NCI-H526 treated with DMSO at 0.1 percent for 48 hours (cell line): ENCODE measurements at regions not wholly inside any gene's neighbourhood (a gene's known extent, or its start where the extent isn't known, plus 50 kb on each side); places are given as distances from the start of the nearest gene placed in this dataset.

Source experiments
- DNase-seq: peaks from one replicate; lab custom pipeline; 2025; lab: John Stamatoyannopoulos, UW

- DNase-seq = no peak
These were observed 460.2 kb upstream of the FAT1 start for GRCh38 chr4:187183826-187184225.

- no peak for DNase-seq
These were observed 460.9 kb upstream of the FAT1 start for GRCh38 chr4:187184508-187184907.

- DNase-seq = no peak
These were observed 464.5 kb upstream of the FAT1 start for GRCh38 chr4:187188118-187188517.

GRCh38 chr4:187188741-187189140 lies 465.1 kb upstream of the FAT1 start:
- DNase-seq = no peak

- DNase-seq = no peak
These were observed 466.7 kb upstream of the FAT1 start for GRCh38 chr4:187190390-187190789.

- DNase-seq = no peak
These were observed 468.0 kb upstream of the FAT1 start for GRCh38 chr4:187191676-187192075.

GRCh38 chr4:187192266-187192665 lies 468.6 kb upstream of the FAT1 start:
- DNase-seq = no peak

GRCh38 chr4:187193141-187193540 lies 469.5 kb upstream of the FAT1 start:
- no peak for DNase-seq

GRCh38 chr4:187204389-187204918 lies 480.8 kb upstream of the FAT1 start:
- DNase-seq = no peak

GRCh38 chr4:187207931-187208330 lies 484.3 kb upstream of the FAT1 start:
- no peak for DNase-seq

- DNase-seq = no peak
These were observed 485.0 kb upstream of the FAT1 start for GRCh38 chr4:187208651-187209050.

GRCh38 chr4:187209921-187210613 lies 486.4 kb upstream of the FAT1 start:
- no peak for DNase-seq

GRCh38 chr4:187212446-187213080 lies 488.9 kb upstream of the FAT1 start:
- no peak for DNase-seq

GRCh38 chr4:187215438-187215837 lies 491.8 kb upstream of the FAT1 start:
- no peak for DNase-seq

GRCh38 chr4:187218705-187219245 lies 495.1 kb upstream of the FAT1 start:
- DNase-seq = no peak

GRCh38 chr4:187224560-187224959 lies 500.9 kb upstream of the FAT1 start:
- DNase-seq = no peak

GRCh38 chr4:187227907-187228704 lies 504.4 kb upstream of the FAT1 start:
- no peak for DNase-seq

- DNase-seq = no peak
These were observed 508.5 kb upstream of the FAT1 start for GRCh38 chr4:187232196-187232595.

- DNase-seq = no peak
These were observed 509.1 kb upstream of the FAT1 start for GRCh38 chr4:187232796-187233195.

GRCh38 chr4:187235456-187236170 lies 512.0 kb upstream of the FAT1 start:
- DNase-seq = no peak

- no peak for DNase-seq
These were observed 512.7 kb upstream of the FAT1 start for GRCh38 chr4:187236209-187236890.
